Adrenal gland (tissue), 5 donors: ENCODE measurements at regions not wholly inside any gene's neighbourhood (a gene's known extent, or its start where the extent isn't known, plus 50 kb on each side); places are given as distances from the start of the nearest gene placed in this dataset.

Experiments used
- POLR2A ChIP-seq, 2 donors: fragments of 450-650 bp; IDR thresholded peaks; one replicate each; pipeline ENCODE4 v1.6.1; 2017; ENCODE audit warnings: antibody characterized with exemption in 2 of 2, mild to moderate bottlenecking in 2 of 2, moderate library complexity in 1 of 2
- TF ChIP-seq, protein P1 (sequence below), 6 experiments: fragments of 450-650 bp in 4 of 6; fragments of 200-600 bp in 2 of 6; sonication (generic) in 1 of 6; IDR thresholded peaks; 1 replicate in 5 of 6; 2 replicates in 1 of 6; pipeline versions ENCODE4 v1.5.1 to v1.8.0; 2016 to 2021; ENCODE audit warnings: antibody characterized with exemption in 6 of 6, mild to moderate bottlenecking in 2 of 6, moderate library complexity in 1 of 6
- donor health status: DM: no; HTN: no; CAD: no.

DNA sequence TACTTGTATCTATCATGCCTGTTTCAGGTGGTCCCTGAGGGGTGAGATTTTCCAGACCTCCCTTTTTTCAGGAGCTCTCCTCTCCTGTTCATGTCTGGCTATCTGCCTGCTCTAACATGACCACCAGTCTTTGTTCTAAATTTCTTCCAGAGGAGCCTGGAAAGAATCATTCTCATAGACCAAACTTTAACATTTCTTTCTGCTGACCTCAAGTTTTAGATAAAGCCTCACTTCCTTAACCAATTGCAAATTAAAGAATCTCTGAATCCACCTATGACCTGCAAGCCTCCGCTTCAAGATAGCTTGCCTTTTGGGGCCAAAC lies 97.6 kb downstream of the TEX51 start:
- TF ChIP-seq, protein P1, sequence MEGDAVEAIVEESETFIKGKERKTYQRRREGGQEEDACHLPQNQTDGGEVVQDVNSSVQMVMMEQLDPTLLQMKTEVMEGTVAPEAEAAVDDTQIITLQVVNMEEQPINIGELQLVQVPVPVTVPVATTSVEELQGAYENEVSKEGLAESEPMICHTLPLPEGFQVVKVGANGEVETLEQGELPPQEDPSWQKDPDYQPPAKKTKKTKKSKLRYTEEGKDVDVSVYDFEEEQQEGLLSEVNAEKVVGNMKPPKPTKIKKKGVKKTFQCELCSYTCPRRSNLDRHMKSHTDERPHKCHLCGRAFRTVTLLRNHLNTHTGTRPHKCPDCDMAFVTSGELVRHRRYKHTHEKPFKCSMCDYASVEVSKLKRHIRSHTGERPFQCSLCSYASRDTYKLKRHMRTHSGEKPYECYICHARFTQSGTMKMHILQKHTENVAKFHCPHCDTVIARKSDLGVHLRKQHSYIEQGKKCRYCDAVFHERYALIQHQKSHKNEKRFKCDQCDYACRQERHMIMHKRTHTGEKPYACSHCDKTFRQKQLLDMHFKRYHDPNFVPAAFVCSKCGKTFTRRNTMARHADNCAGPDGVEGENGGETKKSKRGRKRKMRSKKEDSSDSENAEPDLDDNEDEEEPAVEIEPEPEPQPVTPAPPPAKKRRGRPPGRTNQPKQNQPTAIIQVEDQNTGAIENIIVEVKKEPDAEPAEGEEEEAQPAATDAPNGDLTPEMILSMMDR (IDR thresholded peaks at IDR 0.05), result no peak
- TF ChIP-seq POLR2A (IDR thresholded peaks at IDR 0.05), result no peak
